ENCODE measurements at regions not wholly inside any gene's neighbourhood (a gene's known extent, or its start where the extent isn't known, plus 50 kb on each side); places are given as distances from the start of the nearest gene placed in this dataset.

DNA sequence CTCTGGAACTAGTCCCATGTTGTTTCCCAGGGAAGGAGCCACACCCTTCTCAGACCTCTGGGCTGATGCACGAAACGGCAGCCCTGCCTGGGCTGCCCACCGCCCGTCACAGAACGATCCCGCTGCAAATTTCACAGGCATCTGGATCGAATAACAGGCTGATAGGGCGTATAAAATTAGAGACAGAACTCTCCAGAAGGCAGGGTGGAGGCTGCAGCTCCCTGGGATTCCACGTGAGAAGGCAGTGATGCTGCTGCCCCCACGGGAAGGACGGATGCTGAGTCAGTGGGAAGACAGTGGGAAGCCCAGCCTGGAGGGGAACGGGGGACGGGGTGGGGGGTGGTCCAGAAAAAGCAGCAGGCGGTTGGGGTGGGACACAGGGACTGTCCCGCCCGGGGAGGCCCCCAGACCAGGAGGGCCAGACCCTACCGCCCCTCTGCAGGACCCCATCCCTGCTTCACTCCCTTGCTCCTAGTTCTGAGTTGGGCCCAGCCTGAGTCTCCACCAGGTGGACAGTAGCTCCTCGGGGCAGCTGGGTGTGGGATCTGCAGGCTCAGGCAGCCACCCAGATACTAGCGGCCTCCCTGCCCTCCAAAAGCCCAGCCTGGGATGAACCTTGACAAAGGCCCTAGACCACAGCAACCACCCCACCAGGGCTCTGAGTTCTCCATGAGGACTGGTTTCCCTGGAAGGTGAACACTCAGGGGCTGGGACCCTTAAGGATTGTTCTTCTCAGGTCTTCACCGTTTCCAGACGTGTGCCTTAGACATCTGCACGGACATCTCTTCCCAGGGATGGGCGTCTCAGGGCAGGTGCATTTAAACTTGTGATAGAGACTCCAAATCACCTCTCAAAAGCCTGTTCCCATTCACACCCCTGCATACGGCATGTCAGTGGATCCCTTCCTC is 117.8 kb downstream of the METRNL start:
- Mint-ChIP-seq H3K27ac (ENCODE audit: unreplicated experiment) (peak overlapping the region; percentile 91), H3K9me3 (ENCODE audit: unreplicated experiment) (peaks cover 4% of the 10 kb centered on the region), H3K36me3 (ENCODE audit: unreplicated experiment) (peaks cover 2% of the 10 kb centered on the region), H3K27me3 (ENCODE audit: unreplicated experiment) (no peaks in the 10 kb centered on the region), H3K4me3 (ENCODE audit: unreplicated experiment) (peak overlapping the region; percentile 9), H3K4me1 (ENCODE audit: unreplicated experiment) (peaks cover 73% of the 10 kb centered on the region)
- TF ChIP-seq CTCF (IDR thresholded peaks at IDR 0.05), result no peak
- no peak for DNase-seq (ENCODE audit: extremely low spot score, unreplicated experiment)

GRCh38 chr17:83198366-83199341 is 119.2 kb downstream of the METRNL start:
- no peak for DNase-seq (ENCODE audit: extremely low spot score, unreplicated experiment)
- no peak overlapping the region for H3K27ac Mint-ChIP-seq (ENCODE audit: unreplicated experiment)
- H3K4me3 Mint-ChIP-seq (ENCODE audit: unreplicated experiment), result no peak overlapping the region
- H3K4me1 Mint-ChIP-seq (ENCODE audit: unreplicated experiment), result peaks cover 83% of the 10 kb centered on the region
- no peak for TF ChIP-seq CTCF (IDR thresholded peaks at IDR 0.05)
- peaks cover 4% of the 10 kb centered on the region for H3K9me3 Mint-ChIP-seq (ENCODE audit: unreplicated experiment)
- peaks cover 2% of the 10 kb centered on the region for H3K36me3 Mint-ChIP-seq (ENCODE audit: unreplicated experiment)
- H3K27me3 Mint-ChIP-seq (ENCODE audit: unreplicated experiment), result no peaks in the 10 kb centered on the region

GRCh38 chr17:83199500-83200201 is 120.2 kb downstream of the METRNL start:
- peaks cover 4% of the 10 kb centered on the region for H3K9me3 Mint-ChIP-seq (ENCODE audit: unreplicated experiment)
- no peak for DNase-seq (ENCODE audit: extremely low spot score, unreplicated experiment)
- peaks cover 82% of the 10 kb centered on the region for H3K4me1 Mint-ChIP-seq (ENCODE audit: unreplicated experiment)
- no peaks in the 10 kb centered on the region for H3K27me3 Mint-ChIP-seq (ENCODE audit: unreplicated experiment)
- H3K36me3 Mint-ChIP-seq (ENCODE audit: unreplicated experiment), result peaks cover 2% of the 10 kb centered on the region
- TF ChIP-seq CTCF (IDR thresholded peaks at IDR 0.05), result no peak
- H3K27ac Mint-ChIP-seq (ENCODE audit: unreplicated experiment), result peak overlapping the region; percentile 41
- no peak overlapping the region for H3K4me3 Mint-ChIP-seq (ENCODE audit: unreplicated experiment)

DNA sequence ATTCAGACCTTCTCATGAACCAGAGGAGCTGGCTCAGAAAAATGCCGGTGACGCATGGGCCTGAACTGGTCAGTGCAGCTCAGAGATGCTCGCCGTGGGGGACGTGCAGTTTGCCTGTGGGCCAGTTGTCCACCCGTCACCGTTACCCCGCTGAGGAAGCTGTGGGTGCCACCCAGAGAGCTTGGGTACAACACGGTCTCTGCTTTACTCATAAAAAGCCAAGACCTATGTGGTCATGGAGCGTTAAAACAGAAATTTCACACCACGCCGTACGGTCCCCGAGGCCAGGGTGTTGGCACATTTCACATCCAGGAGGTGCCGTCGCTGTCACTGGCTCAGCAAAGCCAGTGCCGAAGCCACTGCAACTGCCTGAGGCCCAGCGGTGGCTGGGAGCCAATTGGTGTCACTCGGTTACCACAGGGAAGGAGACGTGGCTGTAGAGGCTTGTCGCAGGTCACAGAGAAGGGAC is 120.9 kb downstream of the METRNL start:
- H3K27me3 Mint-ChIP-seq (ENCODE audit: unreplicated experiment), result no peaks in the 10 kb centered on the region
- no peak overlapping the region for H3K4me3 Mint-ChIP-seq (ENCODE audit: unreplicated experiment)
- H3K27ac Mint-ChIP-seq (ENCODE audit: unreplicated experiment), result peak overlapping the region; percentile 46
- TF ChIP-seq CTCF (IDR thresholded peaks at IDR 0.05), result no peak
- peaks cover 77% of the 10 kb centered on the region for H3K4me1 Mint-ChIP-seq (ENCODE audit: unreplicated experiment)
- DNase-seq (ENCODE audit: extremely low spot score, unreplicated experiment), result no peak
- peaks cover 2% of the 10 kb centered on the region for H3K36me3 Mint-ChIP-seq (ENCODE audit: unreplicated experiment)
- H3K9me3 Mint-ChIP-seq (ENCODE audit: unreplicated experiment), result peaks cover 4% of the 10 kb centered on the region
